Peyer's patch (tissue), 4 donors: ENCODE measurements at regions not wholly inside any gene's neighbourhood (a gene's known extent, or its start where the extent isn't known, plus 50 kb on each side); places are given as distances from the start of the nearest gene placed in this dataset.

Experiments used
- CTCF ChIP-seq, 6 experiments: fragments of 450-650 bp in 4 of 6; fragments of 200-600 bp in 2 of 6; sonication (generic) in 1 of 6; IDR thresholded peaks; one replicate each; pipeline ENCODE4 v1.5.1; 2017 to 2019; ENCODE audit warnings: antibody characterized with exemption in 6 of 6, mild to moderate bottlenecking in 3 of 6, moderate library complexity in 1 of 6
- POLR2A ChIP-seq, 2 donors: fragments of 450-650 bp; IDR thresholded peaks; one replicate each; pipeline ENCODE4 v1.5.1; 2017; ENCODE audit warnings: antibody characterized with exemption in 2 of 2, mild to moderate bottlenecking in 2 of 2, moderate library complexity in 2 of 2

GRCh38 chr4:141402712-141403111 lies 182.0 kb downstream of the ZNF330 start:
- TF ChIP-seq POLR2A (IDR thresholded peaks at IDR 0.05) (no peak), CTCF (IDR thresholded peaks at IDR 0.05) (no peak)
